ENCODE measurements at regions not wholly inside any gene's neighbourhood (a gene's known extent, or its start where the extent isn't known, plus 50 kb on each side); places are given as distances from the start of the nearest gene placed in this dataset.
A peak's percentile ranks its signal among the peaks of the same experiment; 100 is the strongest.

DNA sequence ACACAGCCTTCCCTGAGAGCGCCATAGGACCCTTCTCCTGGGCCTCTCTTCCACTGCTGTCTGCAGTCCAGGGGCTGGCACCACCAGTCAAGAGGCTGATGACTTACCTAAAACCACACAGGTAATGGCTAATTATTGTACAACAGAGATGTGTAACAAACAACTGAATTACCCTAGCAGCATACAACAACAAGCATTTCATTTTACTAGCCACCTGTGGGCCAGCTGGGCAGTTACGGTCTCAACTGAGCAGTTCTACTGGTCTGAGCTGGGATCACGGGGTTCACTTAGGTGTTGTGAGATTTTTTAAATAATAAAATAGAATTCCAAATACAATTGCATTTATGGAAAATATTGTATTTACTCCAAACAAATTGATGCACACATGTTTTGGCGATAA is 431.9 kb downstream of the TNS3 start:
- H3K4me1 ChIP-seq (ENCODE audit: insufficient read depth, low read length), result no peaks in the 10 kb centered on the region
- Mint-ChIP-seq H3K4me3 (no peak overlapping the region), H3K27me3 (peaks cover 16% of the 10 kb centered on the region), H3K27ac (no peak overlapping the region), H3K36me3 (ENCODE audit: low read depth) (no peaks in the 10 kb centered on the region), H3K9me3 (no peaks in the 10 kb centered on the region), H3K4me1 (ENCODE audit: low read depth) (no peaks in the 10 kb centered on the region)
- intact Hi-C loops (cut with DNase I, micrococcal nuclease), result no loop called here
- no peaks in the 10 kb centered on the region for H3K27me3 ChIP-seq (ENCODE audit: control insufficient read depth in 1 of 2, insufficient read depth in 2 of 2, low read length in 2 of 2)
- H3K27ac ChIP-seq (ENCODE audit: low read depth in 1 of 2, low read length in 2 of 2), result no peak overlapping the region
- H3K36me3 ChIP-seq (ENCODE audit: insufficient read depth, low read length), result no peaks in the 10 kb centered on the region
- ChIA-PET POLR2A (no interaction called here), CTCF (no interaction called here)
- DNase-seq, result no peak
- ATAC-seq (ENCODE audit: poor library complexity), result no peak
- TF ChIP-seq, protein P1, sequence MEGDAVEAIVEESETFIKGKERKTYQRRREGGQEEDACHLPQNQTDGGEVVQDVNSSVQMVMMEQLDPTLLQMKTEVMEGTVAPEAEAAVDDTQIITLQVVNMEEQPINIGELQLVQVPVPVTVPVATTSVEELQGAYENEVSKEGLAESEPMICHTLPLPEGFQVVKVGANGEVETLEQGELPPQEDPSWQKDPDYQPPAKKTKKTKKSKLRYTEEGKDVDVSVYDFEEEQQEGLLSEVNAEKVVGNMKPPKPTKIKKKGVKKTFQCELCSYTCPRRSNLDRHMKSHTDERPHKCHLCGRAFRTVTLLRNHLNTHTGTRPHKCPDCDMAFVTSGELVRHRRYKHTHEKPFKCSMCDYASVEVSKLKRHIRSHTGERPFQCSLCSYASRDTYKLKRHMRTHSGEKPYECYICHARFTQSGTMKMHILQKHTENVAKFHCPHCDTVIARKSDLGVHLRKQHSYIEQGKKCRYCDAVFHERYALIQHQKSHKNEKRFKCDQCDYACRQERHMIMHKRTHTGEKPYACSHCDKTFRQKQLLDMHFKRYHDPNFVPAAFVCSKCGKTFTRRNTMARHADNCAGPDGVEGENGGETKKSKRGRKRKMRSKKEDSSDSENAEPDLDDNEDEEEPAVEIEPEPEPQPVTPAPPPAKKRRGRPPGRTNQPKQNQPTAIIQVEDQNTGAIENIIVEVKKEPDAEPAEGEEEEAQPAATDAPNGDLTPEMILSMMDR (IDR thresholded peaks at IDR 0.05), result no peak
- no peaks in the 10 kb centered on the region for H3K9me3 ChIP-seq (ENCODE audit: control insufficient read depth in 1 of 2, insufficient read depth in 1 of 2, low read length in 2 of 2)
- H3K4me3 ChIP-seq (ENCODE audit: low read length), result no peak overlapping the region

DNA sequence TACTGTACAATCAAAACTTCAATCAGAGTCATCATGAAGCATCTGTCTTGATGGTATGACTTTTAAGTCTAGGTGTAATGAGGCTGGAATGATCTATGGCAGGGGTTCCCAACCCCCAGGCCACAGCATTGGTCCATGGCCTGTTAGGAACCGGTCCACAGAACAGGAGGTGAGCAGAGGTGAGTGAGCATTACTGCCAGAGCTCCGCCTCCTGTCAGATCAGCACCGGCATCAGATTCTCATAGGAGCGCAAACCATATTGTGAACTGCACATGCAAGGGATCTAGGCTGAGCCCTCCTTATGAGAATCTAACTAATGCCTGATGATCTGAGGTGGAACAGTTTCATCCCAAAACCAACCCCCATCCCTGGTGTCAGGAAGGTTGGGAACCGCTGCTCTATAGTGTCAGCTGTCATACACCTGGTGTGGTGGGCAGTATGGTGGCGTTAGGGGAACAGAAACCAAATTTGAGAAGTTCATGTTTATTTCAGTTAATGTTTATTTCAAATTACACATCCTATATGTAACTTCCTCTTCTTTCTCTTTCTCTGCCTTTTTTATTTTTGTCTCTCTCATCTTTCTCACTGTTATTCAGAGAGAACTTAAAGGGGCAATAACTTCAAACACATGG is 432.6 kb downstream of the TNS3 start:
- DNase-seq, result peak in 1 of 14 experiments; percentile 2
- Mint-ChIP-seq H3K27ac (no peak overlapping the region), H3K27me3 (peaks cover 16% of the 10 kb centered on the region), H3K9me3 (no peaks in the 10 kb centered on the region), H3K4me3 (no peak overlapping the region), H3K36me3 (ENCODE audit: low read depth) (no peaks in the 10 kb centered on the region), H3K4me1 (ENCODE audit: low read depth) (no peaks in the 10 kb centered on the region)
- Histone ChIP-seq H3K27me3 (ENCODE audit: control insufficient read depth in 1 of 2, insufficient read depth in 2 of 2, low read length in 2 of 2) (no peaks in the 10 kb centered on the region), H3K4me1 (ENCODE audit: insufficient read depth, low read length) (no peaks in the 10 kb centered on the region), H3K9me3 (ENCODE audit: control insufficient read depth in 1 of 2, insufficient read depth in 1 of 2, low read length in 2 of 2) (no peaks in the 10 kb centered on the region), H3K27ac (ENCODE audit: low read depth in 1 of 2, low read length in 2 of 2) (no peak overlapping the region), H3K36me3 (ENCODE audit: insufficient read depth, low read length) (no peaks in the 10 kb centered on the region), H3K4me3 (ENCODE audit: low read length) (no peak overlapping the region)
- ChIA-PET CTCF (no interaction called here), POLR2A (no interaction called here)
- TF ChIP-seq, protein P1 (IDR thresholded peaks at IDR 0.05), result no peak
- intact Hi-C loops (cut with DNase I, micrococcal nuclease), result no loop called here
- ATAC-seq (ENCODE audit: poor library complexity), result no peak

DNA sequence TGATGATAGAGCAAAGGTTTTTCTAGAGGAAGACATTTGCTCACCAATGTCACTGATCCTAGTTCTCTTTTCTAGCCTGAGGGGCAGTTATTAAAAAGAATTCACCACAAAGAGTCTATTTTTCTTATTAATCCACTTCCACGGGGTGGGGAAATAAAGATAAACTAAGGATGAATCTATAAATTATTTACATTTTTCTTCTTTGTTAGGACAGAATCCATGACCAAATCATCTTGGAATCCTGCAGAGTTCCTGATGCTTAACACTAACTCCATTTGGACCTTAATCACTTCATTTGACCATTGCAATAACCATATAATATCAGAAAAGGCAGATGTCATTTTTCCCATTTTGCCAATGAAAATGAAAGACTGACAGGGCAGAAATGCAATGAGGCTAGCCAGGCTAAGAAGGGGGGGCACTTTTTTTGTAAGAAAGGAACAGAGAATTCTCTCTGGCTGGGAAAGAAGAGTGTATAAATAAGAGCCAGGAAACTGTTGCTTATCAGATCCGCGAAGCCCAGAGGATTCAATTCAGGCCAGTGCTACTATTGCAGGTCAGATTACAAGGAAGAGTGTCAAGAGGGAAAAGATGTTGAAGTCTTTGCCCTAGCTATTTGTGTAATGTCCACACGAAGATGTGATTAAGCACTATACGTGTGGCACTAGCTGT is 433.2 kb downstream of the TNS3 start:
- intact Hi-C loops (cut with DNase I, micrococcal nuclease), result no loop called here
- no peak for ATAC-seq (ENCODE audit: poor library complexity)

More for the DNA sequence above, 433.2 kb downstream of the TNS3 start:
- Mint-ChIP-seq H3K9me3 (no peaks in the 10 kb centered on the region), H3K27ac (no peak overlapping the region), H3K4me1 (ENCODE audit: low read depth) (no peaks in the 10 kb centered on the region), H3K36me3 (ENCODE audit: low read depth) (no peaks in the 10 kb centered on the region), H3K27me3 (peaks cover 16% of the 10 kb centered on the region), H3K4me3 (no peak overlapping the region)
- ChIA-PET CTCF (no interaction called here), POLR2A (no interaction called here)
- no peak for DNase-seq
- Histone ChIP-seq H3K27ac (ENCODE audit: low read depth in 1 of 2, low read length in 2 of 2) (no peak overlapping the region), H3K4me1 (ENCODE audit: insufficient read depth, low read length) (no peaks in the 10 kb centered on the region), H3K4me3 (ENCODE audit: low read length) (no peak overlapping the region), H3K27me3 (ENCODE audit: control insufficient read depth in 1 of 2, insufficient read depth in 2 of 2, low read length in 2 of 2) (no peaks in the 10 kb centered on the region), H3K9me3 (ENCODE audit: control insufficient read depth in 1 of 2, insufficient read depth in 1 of 2, low read length in 2 of 2) (no peaks in the 10 kb centered on the region), H3K36me3 (ENCODE audit: insufficient read depth, low read length) (no peaks in the 10 kb centered on the region)
- TF ChIP-seq, protein P1 (IDR thresholded peaks at IDR 0.05), result no peak

Measured in CD4-positive, alpha-beta T cell (primary cell).